ENCODE measurements at regions not wholly inside any gene's neighbourhood (a gene's known extent, or its start where the extent isn't known, plus 50 kb on each side); places are given as distances from the start of the nearest gene placed in this dataset.

- TF ChIP-seq CXXC5 (CRISPR knock-in tag; IDR thresholded peaks at IDR 0.05), result no peak
These were observed 110.8 kb upstream of the PAQR3 start (continued) for GRCh38 chr4:79049840-79050540.

GRCh38 chr4:79048878-79049277 lies 109.6 kb upstream of the PAQR3 start:
- POLR2A ChIA-PET, result interaction anchor here (0.9 to 1.0 kb wide), 2 partner anchors 10 to 13 kb away, joined by 3 read pairs; no protein-coding TSS in a partner anchor
- TF ChIP-seq SREBF1 (IDR thresholded peaks at IDR 0.05; ENCODE audit: borderline replicate concordance, low read depth, low read length), result no peak
- TF ChIP-seq TSHZ1 (CRISPR knock-in tag; IDR thresholded peaks at IDR 0.05), result no peak
- no peak for TF ChIP-seq NFYB (IDR thresholded peaks at IDR 0.05; ENCODE audit: extremely low read depth, insufficient read length)
- no peak for TF ChIP-seq NONO (IDR thresholded peaks at IDR 0.05; ENCODE audit: low read depth in 2 of 2, low read length in 1 of 2)
- TF ChIP-seq HCFC1 (IDR thresholded peaks at IDR 0.05; ENCODE audit: low read depth, low read length), result no peak
- no peak for TF ChIP-seq E2F8 (IDR thresholded peaks at IDR 0.05; ENCODE audit: low read depth, partially characterized antibody)
- no peak for TF ChIP-seq ZC3H4 (CRISPR knock-in tag; IDR thresholded peaks at IDR 0.05; ENCODE audit: borderline replicate concordance)
- no peak for TF ChIP-seq GTF2A2 (tag; IDR thresholded peaks at IDR 0.05)
- TF ChIP-seq GABPB2 (CRISPR knock-in tag; conservative IDR thresholded peaks at IDR 0.05), result no peak

More at GRCh38 chr4:79048878-79049277, 109.6 kb upstream of the PAQR3 start:
- H3K4me2 ChIP-seq (ENCODE audit: insufficient read depth, low read length), result no peak overlapping the region
- ATAC-seq, result no peak
- peaks cover 4 to 8% of the 10 kb centered on the region in 2 experiments; a peak in 2 of 5 replicates for H3K4me1 ChIP-seq (replicated peaks in 1 of 2; ENCODE audit: control insufficient read depth in 2 of 2, insufficient read depth in 2 of 2, low read length in 2 of 2)
- no peaks in the 10 kb centered on the region for H4K20me1 ChIP-seq (replicated peaks; ENCODE audit: control insufficient read depth, insufficient read depth, low read length)
- no peak overlapping the region for H3K27ac ChIP-seq (ENCODE audit: extremely low read depth, low read depth, low read length)
- DNase-seq (ENCODE audit: extremely low read depth in 1 of 4, low spot score in 3 of 4), result no peak
- WGBS (ENCODE audit: insufficient coverage, low coverage, missing lambda C conversion rate), result 18% methylated on average over 4 of the region's 4 CpGs
- H3K9ac ChIP-seq (ENCODE audit: insufficient read depth in 1 of 2, low read depth in 2 of 2, low read length in 2 of 2), result no peak overlapping the region
- peak; percentile 65 for FAIRE-seq
- intact Hi-C loops (cut with micrococcal nuclease), result loop anchor here (10.0 kb wide), 1 partner anchor 406 kb away; no protein-coding TSS in a partner anchor
- no peaks in the 10 kb centered on the region for H3K79me2 ChIP-seq (ENCODE audit: control insufficient read depth, insufficient read depth, low read length)
- H2AFZ ChIP-seq (ENCODE audit: low read depth, low read length), result 0 out of 2 replicates have a peak overlapping the region, but pooled peaks have one; percentile 5
- no TSS peak for BruUV-seq (replicated peaks)
- no peak overlapping the region for H3K4me3 ChIP-seq
- no peaks in the 10 kb centered on the region for H3K9me3 ChIP-seq (replicated peaks; ENCODE audit: control insufficient read depth, insufficient read depth, low read depth, low read length)
- no peaks in the 10 kb centered on the region for H3K9me1 ChIP-seq (ENCODE audit: control insufficient read depth, insufficient read depth, low read length)
- no peaks in the 10 kb centered on the region for H3K27me3 ChIP-seq (ENCODE audit: control insufficient read depth in 2 of 2, insufficient read depth in 2 of 2, low read length in 2 of 2)
- in situ Hi-C loops (cut with MboI), result loop anchor here (10.0 kb wide), 1 partner anchor 526 kb away; no protein-coding TSS in a partner anchor
- no peaks in the 10 kb centered on the region for H3K36me3 ChIP-seq (ENCODE audit: control insufficient read depth, insufficient read depth, low read length)
- CTCF ChIA-PET (ENCODE audit: low intra/inter-chr PET ratio), result no interaction called here

All from K562 (cell line).